NCI-H128 (cell line): ENCODE measurements at regions not wholly inside any gene's neighbourhood (a gene's known extent, or its start where the extent isn't known, plus 50 kb on each side); places are given as distances from the start of the nearest gene placed in this dataset.

Source experiments
- DNase-seq: peaks from one replicate; lab custom pipeline; 2025; ENCODE audit not compliant: unreplicated experiment; lab: John Stamatoyannopoulos, UW

GRCh38 chr3:31410411-31410810, 122.3 kb upstream of the STT3B start:
- DNase-seq = no peak

GRCh38 chr3:31412832-31413231, 119.9 kb upstream of the STT3B start:
- no peak for DNase-seq

- DNase-seq = no peak
These were observed 119.2 kb upstream of the STT3B start for GRCh38 chr3:31413515-31413914.

- DNase-seq = no peak
These were observed 115.7 kb upstream of the STT3B start for GRCh38 chr3:31416980-31417379.

- no peak for DNase-seq
These were observed 115.2 kb upstream of the STT3B start for GRCh38 chr3:31417486-31417885.

- DNase-seq = no peak
These were observed 112.4 kb upstream of the STT3B start for GRCh38 chr3:31420311-31420710.

GRCh38 chr3:31421314-31422048, 111.2 kb upstream of the STT3B start:
- DNase-seq = no peak

- no peak for DNase-seq
These were observed 110.5 kb upstream of the STT3B start for GRCh38 chr3:31422237-31422636.

- no peak for DNase-seq
These were observed 109.2 kb upstream of the STT3B start for GRCh38 chr3:31423482-31423881.

GRCh38 chr3:31425401-31425800, 107.3 kb upstream of the STT3B start:
- no peak for DNase-seq

GRCh38 chr3:31427623-31428022, 105.1 kb upstream of the STT3B start:
- no peak for DNase-seq

- DNase-seq = no peak
These were observed 101.4 kb upstream of the STT3B start for GRCh38 chr3:31431321-31431720.

- DNase-seq = no peak
These were observed 99.6 kb upstream of the STT3B start for GRCh38 chr3:31432897-31433678.

GRCh38 chr3:31433679-31433992, 99.1 kb upstream of the STT3B start:
- DNase-seq = no peak

GRCh38 chr3:31434819-31435218, 97.9 kb upstream of the STT3B start:
- no peak for DNase-seq

- DNase-seq = no peak
These were observed 95.9 kb upstream of the STT3B start for GRCh38 chr3:31436830-31437229.

GRCh38 chr3:31438742-31439141, 94.0 kb upstream of the STT3B start:
- no peak for DNase-seq

- no peak for DNase-seq
These were observed 92.6 kb upstream of the STT3B start for GRCh38 chr3:31439890-31440750.

GRCh38 chr3:31440878-31441277, 91.8 kb upstream of the STT3B start:
- DNase-seq = no peak

GRCh38 chr3:31442755-31443154, 90.0 kb upstream of the STT3B start:
- DNase-seq = no peak

- no peak for DNase-seq
These were observed 88.2 kb upstream of the STT3B start for GRCh38 chr3:31444220-31445142.
